Cardiac fibroblast (primary cell): ENCODE measurements at regions not wholly inside any gene's neighbourhood (a gene's known extent, or its start where the extent isn't known, plus 50 kb on each side); places are given as distances from the start of the nearest gene placed in this dataset.
A peak's percentile ranks its signal among the peaks of the same experiment; 100 is the strongest.

Experiments
- DNase-seq, 2 donors: peaks; one replicate each; pipeline versions ENCODE4 v3.0.0 to v3.0.0-alpha.2; 2010; ENCODE audit warnings: low read depth in 2 of 2
- H3K4me3 ChIP-seq, 2 donors: replicated peaks in 1 of 2; 1 replicate in 1 of 2; 2 replicates in 1 of 2; pipeline ENCODE4 v1.5.1; 2011; ENCODE audit warnings: low read depth in 2 of 2, low read length in 2 of 2, mild to moderate bottlenecking in 2 of 2, moderate library complexity in 1 of 2
- TF ChIP-seq, protein P1 (sequence below): IDR thresholded peaks from one replicate; pipeline ENCODE4 v1.5.1; 2011; ENCODE audit warnings: low read depth, mild to moderate bottlenecking, low read length, inconsistent platforms

DNA sequence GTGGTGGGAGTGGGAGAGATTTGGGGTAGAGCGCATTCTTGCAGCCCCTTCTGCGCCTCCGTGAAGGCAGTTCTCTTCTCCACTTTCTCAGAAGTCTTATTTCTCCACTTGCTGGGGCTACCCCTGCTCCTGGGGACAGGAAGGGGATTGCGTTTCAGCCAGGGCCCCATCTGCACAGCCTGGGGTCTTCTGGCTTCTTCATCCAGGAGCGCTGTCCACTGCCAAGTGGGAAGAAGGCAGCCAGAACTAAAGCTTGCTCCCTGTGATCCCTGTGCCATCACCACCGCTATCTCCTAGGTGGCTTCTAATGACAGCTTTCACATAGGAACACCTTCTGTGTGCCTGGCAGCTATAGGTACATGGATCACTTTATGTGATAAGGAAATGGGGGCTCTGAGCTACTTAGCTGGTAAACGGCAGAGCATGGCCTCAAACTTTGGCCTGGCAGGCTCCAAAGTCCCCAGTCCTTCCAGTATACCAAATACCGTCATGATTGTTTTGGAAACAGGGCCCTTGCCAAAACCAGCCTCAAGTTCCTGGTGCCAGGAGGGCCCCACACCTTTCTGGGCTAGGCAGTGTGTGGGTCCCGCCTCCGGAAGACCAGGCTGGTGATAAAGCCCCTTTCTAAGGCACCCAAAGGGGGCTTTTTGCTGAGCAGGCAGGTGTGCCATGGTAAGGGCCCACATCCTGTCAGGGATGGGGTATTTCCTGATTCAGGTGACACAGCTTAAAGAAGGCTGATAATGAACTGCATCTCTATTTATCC is 60.4 kb upstream of the PAX6 start:
- no peak overlapping the region for H3K4me3 ChIP-seq
- TF ChIP-seq, protein P1, sequence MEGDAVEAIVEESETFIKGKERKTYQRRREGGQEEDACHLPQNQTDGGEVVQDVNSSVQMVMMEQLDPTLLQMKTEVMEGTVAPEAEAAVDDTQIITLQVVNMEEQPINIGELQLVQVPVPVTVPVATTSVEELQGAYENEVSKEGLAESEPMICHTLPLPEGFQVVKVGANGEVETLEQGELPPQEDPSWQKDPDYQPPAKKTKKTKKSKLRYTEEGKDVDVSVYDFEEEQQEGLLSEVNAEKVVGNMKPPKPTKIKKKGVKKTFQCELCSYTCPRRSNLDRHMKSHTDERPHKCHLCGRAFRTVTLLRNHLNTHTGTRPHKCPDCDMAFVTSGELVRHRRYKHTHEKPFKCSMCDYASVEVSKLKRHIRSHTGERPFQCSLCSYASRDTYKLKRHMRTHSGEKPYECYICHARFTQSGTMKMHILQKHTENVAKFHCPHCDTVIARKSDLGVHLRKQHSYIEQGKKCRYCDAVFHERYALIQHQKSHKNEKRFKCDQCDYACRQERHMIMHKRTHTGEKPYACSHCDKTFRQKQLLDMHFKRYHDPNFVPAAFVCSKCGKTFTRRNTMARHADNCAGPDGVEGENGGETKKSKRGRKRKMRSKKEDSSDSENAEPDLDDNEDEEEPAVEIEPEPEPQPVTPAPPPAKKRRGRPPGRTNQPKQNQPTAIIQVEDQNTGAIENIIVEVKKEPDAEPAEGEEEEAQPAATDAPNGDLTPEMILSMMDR: no peak
- DNase-seq: no peak

DNA sequence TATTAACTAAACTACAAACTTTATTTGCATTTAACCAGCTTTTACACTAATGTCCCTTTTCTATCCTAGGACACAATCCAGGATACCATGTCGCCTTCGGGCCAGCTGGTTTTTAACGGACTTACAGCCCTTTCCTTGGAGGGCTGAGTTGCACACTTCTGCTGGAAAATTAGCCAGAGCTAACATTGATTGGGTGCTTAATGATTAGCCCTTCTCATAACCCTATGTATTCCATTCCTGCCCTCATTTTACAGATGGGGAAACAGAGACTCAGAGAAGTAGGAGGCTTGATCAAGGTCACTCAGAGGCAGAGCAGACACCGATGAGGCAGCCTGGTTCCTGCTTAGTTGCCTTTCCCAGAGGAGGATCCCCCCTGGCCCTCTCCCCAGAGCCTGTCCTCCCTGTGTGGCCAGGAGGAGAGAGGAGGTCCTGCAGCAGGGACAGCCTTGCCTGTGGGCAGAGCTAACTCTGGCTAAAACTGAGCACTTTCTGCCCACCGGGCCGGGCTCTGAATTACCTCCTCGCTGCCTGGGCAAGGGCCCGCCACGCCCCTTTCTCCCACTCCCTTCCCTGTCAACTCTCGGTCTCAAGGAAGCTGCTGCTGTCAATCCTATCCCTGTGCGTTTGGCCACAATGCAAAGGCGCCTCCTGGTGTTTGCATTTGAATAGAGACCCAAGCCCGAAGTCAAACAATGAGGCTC is 59.6 kb upstream of the PAX6 start:
- DNase-seq: peak; percentile 52 to 56
- H3K4me3 ChIP-seq: no peak overlapping the region
- TF ChIP-seq, protein P1: peak; percentile 81

DNA sequence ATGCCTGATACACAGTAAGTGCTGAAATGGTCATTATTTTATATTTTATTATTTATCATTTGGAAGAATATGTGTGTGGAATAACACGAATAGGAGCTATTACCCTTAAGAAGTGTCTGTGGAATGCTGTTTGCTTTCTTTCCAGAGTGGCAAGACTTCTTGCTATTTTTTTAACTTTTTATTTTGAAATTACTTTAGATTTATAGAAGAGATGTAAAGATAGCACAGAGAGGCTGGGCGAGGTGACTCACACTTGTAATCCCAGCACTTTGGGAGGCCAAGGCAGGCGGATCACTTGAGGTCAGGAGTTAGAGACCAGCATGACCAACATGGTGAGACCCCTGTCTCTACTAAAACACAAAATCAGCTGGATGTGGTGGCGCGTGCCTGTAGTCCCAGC is 58.9 kb upstream of the PAX6 start:
- no peak for DNase-seq
- TF ChIP-seq, protein P1: no peak
- no peak overlapping the region for H3K4me3 ChIP-seq

DNA sequence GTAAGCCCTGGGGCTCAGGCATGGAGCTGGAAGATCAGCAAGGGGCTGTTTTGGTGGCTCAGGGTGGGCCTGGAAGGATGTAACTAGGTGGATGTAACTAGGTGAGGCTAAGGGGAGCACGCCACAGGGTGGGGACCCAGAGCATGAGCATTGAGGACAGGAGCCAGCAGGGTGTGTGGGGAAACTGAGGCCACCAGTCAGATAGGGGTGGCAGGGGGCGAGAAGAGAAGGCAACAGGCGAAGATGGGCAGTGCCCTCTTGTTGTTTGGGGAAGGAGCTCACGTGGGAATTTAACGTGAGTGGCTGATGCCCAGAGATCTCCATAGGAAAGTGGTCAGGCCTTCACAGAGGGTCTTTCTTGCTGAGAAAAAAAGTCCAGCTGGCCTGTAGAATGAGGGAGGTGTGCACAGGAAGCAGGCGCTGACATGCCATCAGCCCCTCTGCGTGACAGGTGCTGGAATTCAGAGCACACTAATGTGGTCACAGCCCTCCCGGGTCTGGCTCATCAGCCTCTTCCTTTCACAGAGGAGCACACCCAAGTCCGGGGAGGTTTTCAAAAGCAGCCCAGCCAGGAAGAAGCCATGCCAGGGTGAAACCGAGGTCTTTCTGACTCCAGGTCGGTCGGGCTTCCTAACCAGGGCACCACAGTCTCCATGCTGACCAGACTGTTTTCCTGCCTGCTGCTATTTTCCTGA is 54.6 kb upstream of the PAX6 start:
- DNase-seq: no peak
- TF ChIP-seq, protein P1: no peak
- H3K4me3 ChIP-seq: no peak overlapping the region

DNA sequence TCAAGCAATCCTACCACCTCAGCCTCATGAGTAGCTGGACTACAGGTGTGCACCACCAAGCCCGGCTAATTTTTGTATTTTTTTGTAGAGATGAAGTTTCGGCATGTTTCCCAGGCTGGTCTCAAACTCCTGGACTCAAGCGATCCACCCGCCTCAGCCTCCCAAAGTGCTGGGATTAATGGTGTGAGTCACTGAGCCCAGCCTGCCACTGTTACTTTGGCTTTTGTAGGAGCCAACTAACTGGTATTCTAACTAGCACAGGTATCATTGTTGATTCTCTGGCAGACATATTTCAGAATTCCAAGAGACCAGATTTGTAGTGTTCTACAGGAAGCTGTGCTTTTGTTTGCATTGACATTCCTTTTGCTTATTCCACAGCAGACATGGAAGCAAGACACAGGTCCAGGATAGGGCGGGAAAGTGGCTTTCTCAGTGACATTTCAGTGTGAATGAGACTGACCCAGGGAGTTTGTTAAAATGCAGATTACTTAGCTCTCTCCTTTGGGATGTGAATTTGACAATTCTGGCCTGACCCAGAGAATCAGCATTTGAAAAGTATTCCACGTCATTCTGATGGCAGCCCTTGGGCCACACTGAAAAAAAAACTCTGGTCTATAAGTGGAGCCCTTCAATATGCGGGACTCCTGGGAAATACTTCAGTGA is 52.2 kb upstream of the PAX6 start:
- TF ChIP-seq, protein P1: no peak
- H3K4me3 ChIP-seq: no peak overlapping the region
- no peak for DNase-seq

DNA sequence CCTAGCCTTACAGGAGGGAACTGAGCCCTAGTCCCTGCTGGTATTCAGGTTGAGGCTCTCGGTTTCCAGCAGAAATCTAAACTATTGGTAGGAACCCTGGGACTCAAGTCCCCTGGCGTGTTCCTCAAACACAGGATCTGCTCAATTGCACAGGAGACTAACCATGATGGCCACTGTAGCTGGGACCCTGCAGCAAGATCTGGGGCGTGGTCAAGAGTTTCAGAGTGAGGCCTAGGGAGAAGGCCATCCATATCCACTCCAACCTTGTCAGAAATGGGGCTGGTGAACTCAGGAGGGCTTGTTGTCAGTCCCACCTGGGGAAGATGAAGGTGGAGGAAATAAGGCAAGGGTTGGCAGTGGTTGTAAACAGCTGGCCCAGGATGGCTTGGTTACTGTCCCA is 49.9 kb upstream of the PAX6 start:
- DNase-seq: no peak

More for the DNA sequence above, 49.9 kb upstream of the PAX6 start:
- no peak overlapping the region for H3K4me3 ChIP-seq
- TF ChIP-seq, protein P1: no peak
